DMS114 treated with DMSO at 0.1 percent for 48 hours (cell line): ENCODE measurements at regions not wholly inside any gene's neighbourhood (a gene's known extent, or its start where the extent isn't known, plus 50 kb on each side); places are given as distances from the start of the nearest gene placed in this dataset.

Source experiments
- DNase-seq: peaks from one replicate; lab custom pipeline; 2025; ENCODE audit not compliant: unreplicated experiment; lab: John Stamatoyannopoulos, UW

GRCh38 chr12:74899031-74899829 is 310.4 kb downstream of the KCNC2 start:
- no peak for DNase-seq

- DNase-seq, result no peak
Observed at GRCh38 chr12:74900232-74900631, 309.4 kb downstream of the KCNC2 start.

DNA sequence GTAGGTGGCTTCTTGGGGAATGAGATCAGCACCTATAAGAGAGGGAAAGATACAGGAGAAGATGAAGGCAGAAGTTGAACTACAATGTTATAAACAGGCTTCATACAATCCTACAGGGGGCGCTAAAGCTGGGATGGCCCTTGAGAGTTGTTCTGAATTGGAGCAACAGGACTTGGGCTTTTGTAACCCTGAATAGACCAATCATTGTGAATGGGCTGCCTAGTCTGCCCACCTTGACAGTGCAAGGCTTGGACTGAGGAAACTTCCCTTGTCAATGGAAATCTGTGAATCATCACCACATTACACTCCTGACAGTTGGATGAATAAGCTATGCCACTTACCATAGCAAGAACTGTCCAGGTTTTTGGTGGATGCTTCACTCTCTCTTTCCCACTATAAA is 306.1 kb downstream of the KCNC2 start:
- no peak for DNase-seq

GRCh38 chr12:74906224-74906623 is 303.4 kb downstream of the KCNC2 start:
- DNase-seq, result peak; percentile 5

GRCh38 chr12:74910831-74911230 is 298.8 kb downstream of the KCNC2 start:
- DNase-seq, result no peak

DNA sequence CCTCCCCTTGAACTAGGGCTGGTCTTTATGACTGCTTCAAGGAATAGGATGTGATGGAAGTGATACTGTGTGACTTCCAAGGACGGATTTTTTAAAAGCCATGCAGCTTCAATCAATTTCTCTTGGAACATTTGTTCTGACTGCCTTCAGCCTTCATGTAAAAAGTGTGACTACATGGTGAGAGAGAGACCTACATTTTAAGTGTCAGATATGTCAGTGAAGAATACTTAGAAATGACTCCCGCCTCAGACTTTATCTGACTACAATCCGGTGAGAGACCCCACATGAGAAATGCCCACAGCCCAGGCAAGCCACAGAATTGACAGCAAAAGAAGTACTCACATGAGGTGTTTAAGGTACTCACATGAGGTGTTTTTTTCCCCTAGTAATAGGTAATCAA is 295.3 kb downstream of the KCNC2 start:
- DNase-seq, result no peak

- no peak for DNase-seq
Observed at GRCh38 chr12:74915718-74916117, 293.9 kb downstream of the KCNC2 start.

DNA sequence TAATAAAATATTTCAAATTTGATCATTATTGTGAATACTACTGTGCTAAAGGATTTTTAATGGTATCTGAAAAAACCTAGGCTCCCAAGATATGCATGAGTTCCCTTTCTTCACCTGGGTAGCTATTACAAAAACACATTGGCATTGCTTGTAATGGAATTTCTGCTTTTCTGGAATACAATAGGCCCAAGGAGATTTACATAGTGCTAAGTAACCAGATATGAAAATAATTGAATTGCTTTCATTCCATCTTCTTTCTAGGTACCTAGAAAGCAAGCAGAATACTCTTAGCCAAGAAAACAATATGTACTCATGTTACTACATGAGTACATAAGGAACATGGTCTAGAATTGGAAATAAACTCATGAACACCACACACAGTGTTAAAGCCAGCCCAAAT is 291.9 kb downstream of the KCNC2 start:
- DNase-seq, result no peak

DNA sequence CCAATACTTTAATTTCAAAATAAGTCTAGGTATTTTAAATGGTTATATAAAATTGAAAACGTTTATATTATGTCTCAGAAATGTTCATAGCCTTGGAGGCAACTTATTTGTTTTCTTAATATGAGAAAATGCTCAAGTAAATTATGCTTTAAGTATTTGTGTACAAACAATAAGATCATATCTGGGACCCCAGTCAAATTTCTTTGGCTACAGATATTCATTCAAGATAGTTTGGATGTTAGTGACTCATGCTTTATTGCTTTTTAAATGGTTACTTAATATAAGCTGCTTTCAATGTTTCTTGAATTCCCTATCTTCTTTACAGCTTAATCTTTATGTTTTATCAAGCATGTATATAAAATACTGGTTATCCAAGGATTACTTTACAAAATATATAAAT is 291.3 kb downstream of the KCNC2 start:
- DNase-seq, result no peak

DNA sequence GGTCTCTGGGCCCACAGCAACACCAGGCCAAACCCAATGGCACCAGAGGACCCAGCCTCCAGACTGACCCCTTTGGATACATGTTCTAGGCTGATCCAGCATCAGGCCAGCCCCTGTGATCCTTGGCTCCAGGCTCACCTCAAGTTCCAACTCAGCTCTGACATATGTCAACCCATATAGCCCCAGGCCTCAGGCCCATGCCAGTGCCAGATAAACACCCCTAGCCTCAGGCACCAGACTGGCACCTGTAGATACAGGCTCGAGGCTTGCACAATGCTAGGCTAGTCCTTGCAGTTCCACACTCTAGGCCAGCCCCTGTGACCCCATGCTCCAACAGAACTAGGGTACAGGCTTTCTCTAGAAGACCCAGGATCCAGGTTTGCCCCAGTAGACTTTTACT is 287.5 kb downstream of the KCNC2 start:
- no peak for DNase-seq

DNA sequence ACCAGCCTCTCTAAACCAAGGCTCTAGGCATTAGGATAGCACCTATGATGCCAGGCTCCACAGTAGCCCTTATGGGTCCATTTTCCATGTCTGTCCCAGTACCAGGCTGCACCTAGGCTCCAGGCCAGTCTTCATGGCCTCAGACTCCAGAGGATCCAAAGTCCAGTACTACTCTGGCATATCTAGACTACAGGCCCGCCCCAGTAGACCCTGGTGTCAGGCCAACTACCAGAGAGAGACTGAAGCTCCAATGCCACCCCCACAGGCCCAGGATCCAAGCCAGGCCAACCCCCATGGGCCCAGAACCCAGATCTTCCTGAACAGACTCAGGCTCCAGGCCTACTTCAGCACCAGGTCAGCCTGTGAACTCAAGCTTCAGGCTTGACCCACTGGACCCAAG is 287.0 kb downstream of the KCNC2 start:
- no peak for DNase-seq

- DNase-seq, result no peak
Observed at GRCh38 chr12:74941670-74942069, 268.0 kb downstream of the KCNC2 start.

GRCh38 chr12:74945771-74946198 is 263.9 kb downstream of the KCNC2 start:
- no peak for DNase-seq

DNA sequence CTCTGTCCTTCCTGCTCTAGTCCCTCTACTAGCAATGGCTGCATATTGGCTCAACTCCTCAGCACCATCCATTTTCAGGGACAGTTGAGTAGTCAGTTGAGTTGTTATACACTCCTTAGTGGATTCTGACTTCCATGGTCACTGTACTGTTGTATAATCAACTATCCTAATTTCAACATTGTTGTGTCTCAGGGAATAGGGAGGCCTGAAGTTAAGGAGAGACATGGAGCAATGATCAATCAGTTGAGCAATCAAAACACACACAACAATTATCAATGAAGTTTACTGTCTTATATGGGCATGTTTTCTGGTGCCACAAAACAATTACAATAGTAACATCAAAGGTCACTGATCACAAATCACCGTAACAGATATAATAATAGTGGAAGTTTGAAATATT is 255.9 kb downstream of the KCNC2 start:
- DNase-seq, result no peak

DNA sequence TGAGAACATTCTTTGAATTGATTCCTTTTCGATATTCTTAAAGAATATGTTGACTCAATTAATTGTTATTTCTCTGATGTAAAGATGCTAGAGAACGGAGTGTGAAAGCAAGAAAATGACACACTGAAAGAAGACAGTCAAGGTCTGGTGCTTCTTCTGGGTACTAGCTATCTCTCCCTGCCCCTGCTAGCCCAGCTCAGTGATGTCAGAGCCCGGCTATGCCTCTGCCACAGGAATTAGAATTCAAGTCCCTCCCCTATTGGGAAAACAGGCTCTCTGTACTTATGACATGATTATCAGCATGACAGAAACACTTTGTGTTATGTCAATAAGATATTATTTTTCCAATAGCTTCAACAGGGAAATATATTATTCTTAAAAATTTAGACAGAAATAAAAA is 252.4 kb downstream of the KCNC2 start:
- no peak for DNase-seq

GRCh38 chr12:74957634-74958033 is 252.0 kb downstream of the KCNC2 start:
- no peak for DNase-seq

GRCh38 chr12:74959657-74960056 is 250.0 kb downstream of the KCNC2 start:
- no peak for DNase-seq

GRCh38 chr12:74963304-74963703 is 246.3 kb downstream of the KCNC2 start:
- DNase-seq, result no peak

DNA sequence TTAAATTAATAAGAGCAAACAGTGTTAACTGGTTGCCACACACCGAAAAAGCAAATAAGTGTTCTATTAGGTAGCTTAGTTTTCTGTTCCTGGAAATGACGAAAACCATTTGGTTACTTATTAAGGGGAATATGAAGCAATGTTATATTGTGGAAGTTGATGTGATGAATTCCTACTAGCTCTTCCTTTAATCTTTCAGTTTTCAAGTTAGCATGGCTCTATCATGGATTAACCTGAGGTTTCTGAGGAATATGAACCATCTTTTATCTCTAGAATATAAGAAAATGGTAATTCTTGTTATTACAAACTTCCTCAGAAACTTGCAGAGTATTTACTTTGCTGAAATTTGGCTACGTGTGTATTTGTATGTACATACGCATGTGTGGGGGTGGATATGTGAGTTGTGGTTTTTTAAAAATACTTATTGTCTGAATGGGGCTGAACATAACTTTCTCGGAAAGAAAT is 245.7 kb downstream of the KCNC2 start:
- DNase-seq, result no peak

GRCh38 chr12:74964390-74964789 is 245.2 kb downstream of the KCNC2 start:
- no peak for DNase-seq

GRCh38 chr12:74971201-74971600 is 238.4 kb downstream of the KCNC2 start:
- DNase-seq, result no peak

DNA sequence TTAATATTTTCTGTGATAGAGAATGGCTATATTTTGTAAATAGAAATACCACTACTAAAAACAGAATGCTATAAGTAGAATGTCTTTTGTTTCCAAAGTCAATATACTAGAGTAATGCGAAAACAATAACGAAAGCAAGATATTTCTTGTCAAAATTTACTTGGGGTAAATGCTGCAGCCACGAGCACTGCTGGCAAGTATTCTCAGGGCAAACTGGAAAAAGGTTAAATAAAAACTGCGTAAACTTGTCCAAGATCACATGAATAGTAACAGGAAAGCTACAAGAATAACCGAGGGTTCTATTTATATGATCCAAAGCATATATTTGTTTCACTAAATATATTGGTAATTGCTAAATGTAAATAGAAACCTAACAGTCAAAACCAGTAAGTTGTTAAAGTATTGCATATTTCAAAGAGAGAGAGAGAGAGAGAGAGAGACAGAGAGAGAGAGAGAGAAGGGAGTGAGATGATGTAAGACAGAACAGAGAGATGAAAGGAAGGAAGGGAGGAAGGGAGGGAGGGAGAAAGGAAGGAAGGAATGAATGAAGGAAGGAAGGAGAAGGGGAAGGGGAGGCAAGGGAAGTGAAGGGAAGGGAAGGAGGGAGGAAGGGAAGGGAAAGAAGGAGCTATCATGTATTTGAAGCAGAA is 231.7 kb downstream of the KCNC2 start:
- DNase-seq, result no peak

GRCh38 chr12:74980510-74980909 is 229.1 kb downstream of the KCNC2 start:
- no peak for DNase-seq
